Neural cell (in vitro differentiated cells): ENCODE measurements at regions not wholly inside any gene's neighbourhood (a gene's known extent, or its start where the extent isn't known, plus 50 kb on each side); places are given as distances from the start of the nearest gene placed in this dataset.

Source experiments
- H2AFZ ChIP-seq: fragments of 200-600, 300-800 bp; sonication (generic), shearing (Covaris generic); 2 replicates; pipeline ENCODE4 v1.6.0; 2014; ENCODE audit warnings: low read depth, mild to moderate bottlenecking, antibody characterized with exemption, low read length, moderate library complexity
- H3F3A ChIP-seq: fragments of 200-600 bp; shearing (Covaris generic); 2 replicates; pipeline ENCODE4 v1.6.1; 2016; ENCODE audit warnings: mild to moderate bottlenecking, moderate library complexity, mixed read lengths, antibody characterized with exemption, low read length; ENCODE audit not compliant: insufficient read depth, poor library complexity, severe bottlenecking
- H3K27ac ChIP-seq: fragments of 200-600, 300-800 bp; sonication (generic), shearing (Covaris generic); 2 replicates; pipeline ENCODE4 v1.5.1; 2014; ENCODE audit warnings: mild to moderate bottlenecking, low read length, moderate library complexity
- H3K27me3 ChIP-seq: fragments of 300-800, 200-600 bp; sonication (generic), shearing (Covaris generic); 2 replicates; pipeline ENCODE4 v1.6.0; 2014; ENCODE audit warnings: mild to moderate bottlenecking, low read depth, low read length, moderate library complexity; ENCODE audit not compliant: insufficient read depth
- H3K36me3 ChIP-seq: fragments of 300-800, 200-600 bp; sonication (generic), shearing (Covaris generic); 2 replicates; pipeline ENCODE4 v1.5.1; 2014; ENCODE audit warnings: mild to moderate bottlenecking, antibody characterized with exemption, low read length, moderate library complexity; ENCODE audit not compliant: insufficient read depth
- H3K4me2 ChIP-seq: fragments of 300-800, 200-600 bp; sonication (generic), shearing (Covaris generic); 2 replicates; pipeline ENCODE4 v1.6.0; 2014; ENCODE audit warnings: mild to moderate bottlenecking, low read length
- H3K4me3 ChIP-seq: fragments of 300-800, 200-600 bp; sonication (generic), shearing (Covaris generic); 2 replicates; pipeline ENCODE4 v1.5.1; 2014; ENCODE audit warnings: mild to moderate bottlenecking, low read length, moderate library complexity
- H3K79me2 ChIP-seq: fragments of 200-600 bp; shearing (Covaris generic); replicated peaks from 2 replicates; pipeline ENCODE4 v1.6.0; 2014; ENCODE audit warnings: mild to moderate bottlenecking, low read length, moderate library complexity; ENCODE audit not compliant: insufficient read depth
- H3K9ac ChIP-seq: fragments of 300-800, 200-600 bp; sonication (generic), shearing (Covaris generic); 2 replicates; pipeline ENCODE4 v1.6.1; 2016; ENCODE audit warnings: mild to moderate bottlenecking, low read length, mixed read lengths
- H3K9me2 ChIP-seq: fragments of 200-600 bp; shearing (Covaris generic); 2 replicates; pipeline ENCODE4 v1.6.1; 2016; ENCODE audit warnings: mild to moderate bottlenecking, low read length, mixed read lengths; ENCODE audit not compliant: insufficient read depth
- H3K9me3 ChIP-seq: fragments of 200-600, 300-800 bp; sonication (generic), shearing (Covaris generic); 2 replicates; pipeline ENCODE4 v1.6.1; 2016; ENCODE audit warnings: mild to moderate bottlenecking, mixed run types, low read length, moderate library complexity, mixed read lengths
- H4K20me1 ChIP-seq: fragments of 200-600 bp; shearing (Covaris generic); 2 replicates; pipeline ENCODE4 v1.6.1; 2016; ENCODE audit warnings: mild to moderate bottlenecking, mixed run types; ENCODE audit not compliant: insufficient read depth
- EP300 ChIP-seq: fragments of 450-650 bp; conservative IDR thresholded peaks from 2 replicates; pipeline ENCODE4 v1.6.1; 2014; ENCODE audit warnings: antibody characterized with exemption, mild to moderate bottlenecking, moderate library complexity; ENCODE audit not compliant: poor library complexity, severe bottlenecking
- EZH2 ChIP-seq: fragments of 200-600, 300-800 bp; shearing (Covaris generic), sonication (generic); IDR thresholded peaks from 2 replicates; pipeline ENCODE4 v1.6.1; 2014; ENCODE audit warnings: antibody characterized with exemption, low read length, borderline replicate concordance, mild to moderate bottlenecking; ENCODE audit not compliant: insufficient read depth, poor library complexity, severe bottlenecking
- MXI1 ChIP-seq: fragments of 450-650 bp; conservative IDR thresholded peaks from 2 replicates; pipeline ENCODE4 v1.6.1; 2014; ENCODE audit warnings: antibody characterized with exemption, mild to moderate bottlenecking; ENCODE audit not compliant: poor library complexity, severe bottlenecking
- RAD21 ChIP-seq: fragments of 450-650 bp; conservative IDR thresholded peaks from 2 replicates; pipeline ENCODE4 v1.6.1; 2014; ENCODE audit warnings: antibody characterized with exemption, mild to moderate bottlenecking, moderate library complexity
- REST ChIP-seq: IDR thresholded peaks from 2 replicates; pipeline ENCODE4 v1.6.1; 2012; ENCODE audit warnings: borderline replicate concordance
- SMC3 ChIP-seq: fragments of 450-650 bp; conservative IDR thresholded peaks from 2 replicates; pipeline ENCODE4 v1.6.1; 2014; ENCODE audit warnings: antibody characterized with exemption, mild to moderate bottlenecking, moderate library complexity; ENCODE audit not compliant: poor library complexity
- TAF1 ChIP-seq: IDR thresholded peaks from 2 replicates; pipeline ENCODE4 v1.6.1; 2012; ENCODE audit warnings: low read depth

- Histone ChIP-seq H3K27ac (no peak overlapping the region), H3K9me2 (no peaks in the 10 kb centered on the region), H3K4me3 (no peak overlapping the region), H2AFZ (no peak overlapping the region), H3K9me3 (no peaks in the 10 kb centered on the region), H3K79me2 (no peaks in the 10 kb centered on the region), H3F3A (no peaks in the 10 kb centered on the region), H3K4me2 (no peak overlapping the region), H3K27me3 (no peaks in the 10 kb centered on the region), H3K9ac (no peak overlapping the region), H3K36me3 (no peaks in the 10 kb centered on the region), H4K20me1 (no peaks in the 10 kb centered on the region)
- TF ChIP-seq RAD21: no peak
- TF ChIP-seq MXI1: no peak
- TF ChIP-seq EP300: no peak
Measured at GRCh38 chr9:95731876-95732275, 143.6 kb upstream of the ERCC6L2 start.

- H4K20me1 ChIP-seq: no peaks in the 10 kb centered on the region
- H3K4me3 ChIP-seq: no peak overlapping the region
- H2AFZ ChIP-seq: no peak overlapping the region
- H3K9me2 ChIP-seq: no peaks in the 10 kb centered on the region
- no peaks in the 10 kb centered on the region for H3K36me3 ChIP-seq
- no peaks in the 10 kb centered on the region for H3K79me2 ChIP-seq
- TF ChIP-seq SMC3: no peak
- no peak for TF ChIP-seq TAF1
- no peak for TF ChIP-seq EZH2
- no peaks in the 10 kb centered on the region for H3K27me3 ChIP-seq
- H3F3A ChIP-seq: no peaks in the 10 kb centered on the region
- no peaks in the 10 kb centered on the region for H3K9me3 ChIP-seq
- H3K27ac ChIP-seq: no peak overlapping the region
- H3K9ac ChIP-seq: no peak overlapping the region
- no peak overlapping the region for H3K4me2 ChIP-seq
Measured at GRCh38 chr9:95729669-95730368, 145.7 kb upstream of the ERCC6L2 start.

GRCh38 chr9:95729046-95729445 lies 146.4 kb upstream of the ERCC6L2 start:
- no peak overlapping the region for H3K4me3 ChIP-seq
- no peaks in the 10 kb centered on the region for H4K20me1 ChIP-seq
- no peaks in the 10 kb centered on the region for H3K27me3 ChIP-seq
- H3K27ac ChIP-seq: no peak overlapping the region
- no peaks in the 10 kb centered on the region for H3K79me2 ChIP-seq
- H3K9ac ChIP-seq: no peak overlapping the region
- no peak overlapping the region for H2AFZ ChIP-seq
- H3F3A ChIP-seq: no peaks in the 10 kb centered on the region
- no peaks in the 10 kb centered on the region for H3K9me2 ChIP-seq
- TF ChIP-seq EZH2 (no peak), RAD21 (no peak), REST (no peak)
- no peaks in the 10 kb centered on the region for H3K36me3 ChIP-seq
- H3K9me3 ChIP-seq: no peaks in the 10 kb centered on the region
- H3K4me2 ChIP-seq: no peak overlapping the region
